ENCODE measurements at regions not wholly inside any gene's neighbourhood (a gene's known extent, or its start where the extent isn't known, plus 50 kb on each side); places are given as distances from the start of the nearest gene placed in this dataset.

DNA sequence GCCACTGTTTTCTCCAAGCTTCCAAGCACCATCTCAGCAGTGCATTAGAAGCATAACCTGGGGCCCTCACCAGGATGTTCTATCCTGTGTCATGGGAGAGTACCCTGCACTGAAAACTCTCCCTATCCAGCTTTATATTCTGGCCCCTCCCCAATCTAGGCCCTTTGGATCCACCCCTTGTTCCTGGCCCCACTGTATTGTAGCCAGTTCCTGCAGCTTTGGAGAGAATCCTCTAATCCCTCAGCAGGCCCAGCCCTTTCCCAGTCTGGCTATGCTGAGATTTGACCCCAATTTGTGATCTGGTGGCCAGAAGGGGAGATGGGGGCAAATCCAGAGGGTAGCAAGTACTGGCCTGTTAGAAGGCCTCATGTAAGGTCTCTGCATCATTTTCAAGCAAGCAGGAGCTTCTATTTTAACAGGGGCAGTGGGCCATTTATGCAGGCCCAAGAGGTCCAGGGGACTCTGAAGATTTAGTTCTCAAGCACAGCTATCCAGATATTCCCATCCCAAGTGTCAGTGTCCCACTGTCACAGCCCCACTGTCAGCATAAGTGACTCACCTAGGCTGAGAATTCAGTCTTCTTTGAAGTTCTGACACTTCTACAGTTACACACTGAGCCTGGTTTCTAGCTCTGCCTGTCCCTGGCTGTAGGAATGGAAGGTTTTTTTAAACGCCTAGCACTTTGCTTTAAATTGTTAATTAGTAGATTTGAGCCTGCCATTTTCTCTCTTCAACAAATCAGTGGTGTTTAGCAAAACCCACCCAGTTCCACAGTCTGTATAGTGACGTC, 589.5 kb upstream of the CADM1 start:
- no peak for DNase-seq

DNA sequence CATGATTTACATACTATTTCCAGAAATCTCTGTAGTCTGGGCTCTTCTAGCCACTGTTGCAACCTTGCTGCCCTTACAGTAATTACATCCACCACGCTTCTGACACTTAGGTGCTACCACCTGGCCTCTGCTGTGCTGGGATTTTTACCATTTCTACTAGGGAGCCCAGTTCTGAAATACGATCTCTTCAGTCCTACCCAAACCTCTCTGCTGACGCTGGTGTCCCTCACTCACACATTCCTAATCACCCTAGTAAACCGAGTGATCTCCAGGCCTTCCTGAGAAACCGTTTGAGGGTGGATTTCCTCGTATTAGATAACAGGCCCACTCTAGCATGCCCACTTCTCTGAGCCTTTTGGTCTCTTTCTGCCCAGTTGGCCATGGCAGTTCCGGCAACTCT, 588.9 kb upstream of the CADM1 start:
- DNase-seq: no peak

DNA sequence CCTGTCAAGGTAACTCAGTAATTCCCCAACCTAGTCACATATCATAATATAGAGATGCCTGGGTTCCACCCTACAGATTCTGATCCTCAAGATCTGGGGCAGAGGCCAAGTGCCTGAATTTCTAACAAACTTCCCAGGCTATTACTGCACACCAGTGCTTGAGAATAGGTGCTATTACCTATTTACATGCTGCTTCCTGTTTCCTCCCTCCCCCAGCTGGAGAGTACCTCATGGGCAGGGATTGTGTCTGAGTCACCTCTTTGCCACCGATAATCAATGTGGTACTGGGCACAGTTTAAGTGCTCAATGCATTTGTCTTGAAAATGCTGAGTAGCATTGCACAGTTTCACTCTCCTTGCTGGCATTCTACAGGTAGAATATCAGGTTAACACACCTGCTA, 582.2 kb upstream of the CADM1 start:
- DNase-seq: no peak

DNA sequence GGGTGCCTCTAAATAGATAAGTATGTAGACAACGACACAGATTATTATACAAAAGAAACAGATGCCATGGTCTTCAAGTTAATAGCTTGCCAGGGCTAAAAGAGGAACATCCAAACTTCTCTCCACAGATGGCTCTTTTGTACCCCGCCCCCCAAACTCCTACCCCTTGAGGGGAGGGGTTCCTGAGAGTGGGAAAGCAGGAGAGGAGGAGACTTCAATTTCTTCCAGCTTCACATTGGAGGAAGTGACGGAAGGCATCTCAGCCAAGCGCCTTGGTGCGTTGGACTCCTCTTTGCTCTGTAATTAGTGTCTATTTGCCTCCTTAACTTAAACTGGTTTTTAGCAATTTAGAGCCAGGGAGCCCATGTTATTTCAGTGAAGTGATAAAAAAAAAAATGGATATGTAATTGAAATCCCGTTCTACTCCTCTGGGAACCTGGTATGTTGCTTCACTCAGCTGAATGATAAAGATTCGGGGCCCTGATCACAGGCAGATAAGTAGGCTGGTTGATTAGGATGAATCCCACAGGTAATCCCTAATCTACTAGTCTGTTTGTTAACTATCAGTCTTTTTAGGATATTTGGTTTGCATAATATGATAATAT, 580.9 kb upstream of the CADM1 start:
- DNase-seq: no peak

DNA sequence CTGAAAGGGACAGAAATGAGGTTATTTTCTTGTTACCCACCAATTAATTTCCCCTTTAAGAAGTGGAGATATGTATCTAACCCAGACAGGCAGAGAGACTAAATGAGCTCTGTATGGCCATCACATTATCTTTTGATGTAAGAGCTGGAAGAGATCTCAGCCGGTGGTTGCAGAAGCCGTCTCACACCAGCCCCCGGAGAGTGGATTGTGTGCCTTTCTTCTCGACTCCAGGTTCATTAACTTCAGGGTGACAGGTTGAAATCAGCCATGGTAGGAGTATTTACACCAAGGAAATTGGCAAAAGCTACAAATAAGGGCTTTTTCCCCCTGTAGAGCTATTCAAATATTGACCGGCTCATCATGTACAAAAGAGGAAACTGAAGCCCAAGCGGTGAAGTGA, 580.3 kb upstream of the CADM1 start:
- DNase-seq: no peak

DNA sequence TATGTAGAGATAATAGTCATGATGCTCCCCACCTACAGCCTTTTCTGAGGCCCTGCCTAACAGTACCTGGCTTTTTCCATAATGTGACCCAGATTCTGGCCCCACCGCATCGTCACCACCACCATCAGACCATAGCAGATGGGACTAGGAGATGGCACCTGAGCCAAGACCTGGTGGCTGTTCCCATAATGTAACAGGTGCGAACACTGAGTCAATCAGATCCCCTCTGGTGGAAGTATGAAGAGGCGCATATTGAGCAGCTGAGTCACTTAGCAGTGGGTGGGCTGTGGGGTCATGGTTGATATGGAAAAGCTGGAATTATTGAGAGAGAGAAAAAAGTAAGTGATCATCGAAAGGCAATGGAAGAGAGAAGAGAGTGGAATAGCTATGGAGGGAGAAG, 578.0 kb upstream of the CADM1 start:
- DNase-seq: no peak

DNA sequence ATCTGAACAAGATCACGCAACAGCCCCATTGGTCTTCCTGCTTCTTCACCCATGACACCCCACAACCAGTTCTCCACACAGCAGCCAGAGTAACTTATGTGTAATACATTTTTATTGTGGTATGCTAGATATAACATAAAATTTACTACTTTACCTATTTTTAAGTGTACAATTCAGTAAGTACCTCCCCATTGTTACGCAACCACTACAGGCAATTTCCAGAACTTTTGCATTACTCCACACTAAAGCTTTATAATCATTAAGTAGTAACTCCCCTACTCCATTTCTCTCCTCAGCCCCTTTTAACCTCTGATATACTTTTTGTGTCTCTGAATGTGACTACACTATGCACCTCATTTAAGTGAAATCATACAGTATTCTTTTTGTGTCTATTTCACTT, 575.4 kb upstream of the CADM1 start:
- no peak for DNase-seq

DNA sequence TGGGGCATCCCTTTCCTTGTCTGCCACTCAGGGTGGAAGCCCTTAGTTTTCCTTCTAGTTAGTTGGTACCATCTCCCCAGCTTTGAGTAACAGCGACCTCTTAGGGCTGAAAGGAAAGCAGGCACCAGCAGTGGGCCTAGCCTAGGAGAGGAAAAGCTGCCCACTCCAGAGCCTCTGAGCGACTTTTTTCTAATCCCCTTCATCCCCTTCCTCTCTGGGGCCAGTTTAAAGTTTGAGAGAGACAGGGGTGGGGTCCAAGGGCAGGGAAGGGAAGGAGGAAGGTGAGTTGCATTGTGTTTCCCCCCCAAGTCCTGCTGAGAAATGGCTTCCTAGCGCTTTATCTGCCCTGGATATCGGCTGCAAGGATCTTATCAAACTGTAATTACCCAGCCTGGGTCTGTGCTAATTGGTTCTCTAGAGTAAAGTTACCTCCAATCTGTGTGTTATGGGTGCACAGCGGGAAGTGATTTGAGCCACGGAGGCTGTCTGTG, 573.9 kb upstream of the CADM1 start:
- no peak for DNase-seq

DNA sequence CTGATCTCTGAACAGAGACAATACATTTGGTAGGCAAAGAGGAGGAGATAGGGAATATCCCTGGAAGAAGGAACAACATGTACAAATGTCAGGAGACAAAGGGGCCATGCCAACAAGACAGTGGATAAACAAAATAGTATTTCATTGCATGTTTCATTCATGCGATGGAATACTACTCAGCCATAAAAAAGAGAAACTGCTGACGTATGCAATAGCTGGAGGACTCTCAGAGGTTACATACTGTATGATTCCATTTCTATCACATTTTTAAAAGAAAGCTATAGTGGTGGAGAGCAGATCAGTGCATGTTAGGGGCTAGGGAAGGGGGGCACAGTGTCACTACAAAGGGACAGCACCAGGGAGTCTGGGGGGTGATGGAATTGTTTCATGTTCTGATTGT, 572.9 kb upstream of the CADM1 start:
- no peak for DNase-seq

DNA sequence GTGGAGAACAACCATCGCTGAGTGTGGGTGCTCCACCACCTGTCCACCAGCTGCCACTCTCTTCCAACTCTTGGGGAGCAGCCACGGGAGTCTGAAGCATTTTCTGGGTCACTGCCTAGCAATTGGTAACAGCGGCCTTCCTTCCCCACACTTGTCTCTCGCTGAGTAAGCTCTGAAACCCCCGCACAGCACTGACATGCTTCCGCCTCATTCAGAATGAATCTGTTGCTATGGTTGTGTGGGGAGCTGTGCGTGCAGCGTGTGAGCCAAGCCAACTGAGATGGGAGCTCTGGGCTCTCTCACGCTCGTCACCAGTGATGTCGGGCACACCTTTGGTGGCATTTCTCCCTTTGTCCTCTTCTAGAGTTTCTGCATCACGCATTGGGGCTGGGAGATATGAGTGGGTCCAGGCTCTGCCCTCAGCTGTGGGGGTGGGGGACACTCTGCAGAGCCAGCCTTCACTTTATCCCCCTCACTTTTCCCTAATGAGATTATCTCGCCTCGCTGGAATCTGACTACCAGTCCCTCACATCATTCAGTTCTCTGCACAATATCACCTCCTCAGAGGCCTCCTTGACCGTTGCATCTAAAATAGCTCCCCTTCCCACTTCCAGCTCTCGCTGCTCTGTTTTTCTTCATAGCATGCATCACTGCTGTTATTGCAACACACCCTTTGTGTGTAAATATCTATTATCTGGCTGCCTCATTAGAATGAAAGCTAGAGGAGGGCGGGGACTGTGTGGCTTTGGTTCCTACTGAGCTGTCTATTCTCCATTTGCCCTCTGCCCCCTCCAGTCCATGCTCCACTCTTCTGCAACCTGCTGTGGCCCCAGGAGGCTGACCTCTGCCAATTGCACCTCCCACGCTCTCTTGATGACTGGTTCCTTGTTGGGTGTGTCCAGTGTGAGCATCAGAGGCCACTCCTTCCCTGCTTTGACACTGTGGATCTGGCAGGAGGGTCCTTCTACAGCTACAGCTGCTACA, 569.9 kb upstream of the CADM1 start:
- no peak for DNase-seq

DNA sequence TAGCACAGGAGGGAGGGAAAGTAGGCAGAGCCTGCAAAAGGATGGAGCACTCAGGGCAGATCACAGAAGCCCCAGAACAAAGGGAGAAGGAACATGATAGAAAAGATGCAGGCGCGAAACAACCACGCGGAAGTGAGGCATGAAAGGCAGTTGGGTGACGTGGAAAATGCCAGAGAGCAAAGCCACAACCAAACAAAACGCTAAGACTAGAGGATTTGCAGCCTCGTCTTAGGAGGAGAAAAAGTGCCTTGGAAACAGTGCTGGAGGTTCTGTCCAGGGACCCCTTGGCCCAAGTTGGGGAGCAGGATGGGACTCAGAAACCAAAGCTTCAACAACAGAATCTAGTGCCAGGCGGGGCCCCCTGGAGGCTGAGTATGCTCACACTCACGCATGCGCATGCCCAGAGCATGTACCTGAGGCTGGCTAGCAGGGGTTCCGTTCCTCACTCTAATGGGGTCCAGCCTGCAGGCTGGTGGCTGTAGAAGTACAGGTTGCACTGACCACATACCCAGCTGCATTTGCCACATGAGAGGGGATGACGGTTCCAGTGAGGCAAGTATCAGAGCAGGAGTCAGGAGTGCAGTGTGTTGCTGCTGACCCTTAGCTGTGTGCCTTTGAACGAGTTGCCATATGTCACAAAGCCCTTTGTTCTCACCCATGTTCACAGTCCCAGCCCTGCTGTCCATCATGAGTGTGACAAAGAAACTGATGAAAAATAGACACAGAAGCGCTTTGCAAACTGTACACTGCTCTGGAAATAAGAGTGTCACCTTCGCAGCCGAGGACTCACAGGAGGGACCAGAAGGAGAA, 568.6 kb upstream of the CADM1 start:
- DNase-seq: no peak

DNA sequence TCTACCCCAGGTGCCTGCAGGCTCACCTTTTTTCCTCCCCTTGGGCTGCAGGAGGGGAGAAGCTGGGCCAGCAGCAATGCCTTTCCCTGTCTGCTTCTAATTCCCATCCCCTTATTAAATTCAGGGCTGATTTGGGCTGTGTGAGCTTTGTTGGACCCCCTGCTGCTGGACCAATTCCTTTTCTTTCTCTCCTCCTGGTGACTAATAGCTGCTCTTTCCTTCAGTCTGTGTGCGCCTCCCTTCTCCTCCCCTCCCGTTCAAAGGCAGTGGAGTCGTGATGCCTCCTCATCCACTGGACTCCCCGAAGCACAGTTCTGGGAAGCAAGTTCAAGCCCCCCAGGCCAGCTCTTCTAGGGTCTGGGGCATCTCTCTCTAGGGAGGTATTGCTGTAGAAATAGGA, 567.9 kb upstream of the CADM1 start:
- DNase-seq: no peak

DNA sequence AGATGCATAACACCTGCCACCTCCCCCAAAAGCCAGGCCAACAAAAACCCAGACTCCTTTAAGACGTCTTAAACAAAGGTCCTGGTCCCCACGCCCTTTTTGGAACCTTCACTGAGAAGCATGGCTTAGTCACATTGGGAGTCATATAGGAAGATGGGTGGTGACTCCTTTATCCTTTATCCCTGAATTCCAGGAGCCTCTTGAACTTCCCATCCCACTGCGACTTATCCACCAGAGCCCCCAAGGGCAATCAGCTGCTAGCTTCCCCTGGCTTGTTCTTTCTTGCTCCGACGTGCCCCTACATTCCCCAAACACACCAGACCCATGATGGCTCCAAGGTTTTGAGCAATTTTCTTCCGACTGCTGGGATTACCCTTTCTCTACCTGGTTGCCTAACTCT, 567.0 kb upstream of the CADM1 start:
- no peak for DNase-seq

DNA sequence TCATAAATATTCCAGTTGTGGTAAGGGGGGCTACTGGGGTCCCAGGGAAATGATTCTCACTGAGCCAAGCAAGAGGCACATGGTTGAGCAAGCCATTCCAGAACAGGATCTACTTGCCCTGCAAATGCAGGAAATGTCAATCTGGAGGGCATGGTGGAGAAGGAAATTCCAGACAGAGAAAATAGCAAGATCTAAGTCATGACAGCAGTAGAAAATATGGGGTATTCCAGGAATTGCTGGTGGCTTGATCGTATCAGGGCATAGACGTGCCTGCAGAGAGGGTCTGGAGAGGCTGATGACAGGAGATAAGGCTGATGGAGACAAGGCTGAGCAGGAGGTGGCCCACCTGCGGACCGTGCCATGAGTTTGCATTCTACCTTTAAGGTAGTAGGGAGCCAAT, 566.3 kb upstream of the CADM1 start:
- DNase-seq: no peak

DNA sequence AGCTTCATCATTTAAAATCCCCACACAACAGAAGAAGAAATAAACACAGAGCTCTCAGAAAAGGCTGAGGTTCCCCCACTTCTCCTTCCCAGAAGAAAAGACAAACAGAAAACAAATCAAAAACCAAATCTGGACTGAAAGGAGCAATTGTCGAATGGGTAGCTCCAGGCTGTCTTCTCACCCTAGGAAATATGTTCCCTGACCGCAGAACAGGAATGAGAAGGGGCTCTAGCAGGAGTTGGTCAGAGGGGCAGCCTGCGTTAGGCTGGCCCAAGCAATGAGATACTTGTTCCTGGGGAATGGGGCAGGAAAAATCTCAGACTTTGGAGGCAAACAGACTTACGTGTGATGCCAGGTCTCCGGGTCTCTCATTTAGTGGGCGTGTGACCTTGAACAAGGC, 562.6 kb upstream of the CADM1 start:
- no peak for DNase-seq

DNA sequence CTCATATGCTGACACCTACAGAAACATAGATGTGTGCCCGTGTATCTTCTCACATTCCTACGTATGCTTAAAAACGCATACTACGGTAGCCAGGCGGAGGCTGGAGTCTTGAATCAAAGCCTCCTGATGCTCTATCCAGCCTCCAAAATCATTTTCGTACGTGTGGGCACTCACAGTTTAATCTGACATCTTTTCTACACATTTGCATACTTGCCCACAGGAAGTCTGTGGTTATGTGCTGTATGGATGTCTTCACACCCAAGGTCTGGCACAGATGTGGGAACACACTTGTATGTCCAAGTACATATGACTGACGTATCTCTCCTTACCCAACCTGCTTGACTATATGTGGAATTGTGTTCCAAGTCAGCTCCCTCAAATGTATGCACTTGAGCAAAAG, 561.8 kb upstream of the CADM1 start:
- DNase-seq: no peak

DNA sequence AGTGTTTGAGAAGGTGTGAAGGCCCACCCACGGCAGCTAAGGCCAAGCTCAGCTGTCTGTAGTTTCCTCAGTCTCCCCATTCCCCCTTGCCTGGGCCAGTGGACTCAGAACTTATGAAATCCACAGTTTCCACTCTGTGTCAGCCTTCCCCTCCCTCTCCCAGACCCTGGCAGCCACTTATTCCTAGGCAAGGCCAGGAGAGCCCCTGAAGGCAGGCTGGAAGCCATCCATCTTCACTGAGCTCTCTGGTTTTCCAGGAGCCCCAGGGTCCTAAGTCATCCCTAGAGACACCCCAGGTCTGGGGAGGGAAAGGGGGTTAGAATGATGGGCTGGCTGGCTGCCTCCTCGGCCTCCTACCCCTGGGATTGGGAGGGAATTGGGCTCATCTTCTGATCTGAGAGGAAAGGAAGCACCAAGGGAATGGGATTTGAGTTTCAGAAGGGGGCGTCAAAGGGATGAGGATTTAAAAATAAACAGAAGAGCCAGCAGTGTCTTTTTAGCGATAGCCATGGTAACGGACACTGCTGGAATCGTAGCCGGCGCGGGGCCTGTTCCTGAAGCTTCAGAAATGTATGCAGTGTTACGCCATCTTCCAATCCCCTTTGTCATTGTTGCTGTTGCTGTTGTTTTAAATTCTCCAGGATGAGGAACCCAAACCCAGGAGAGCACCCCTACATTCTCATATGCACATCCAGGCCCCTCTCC, 561.1 kb upstream of the CADM1 start:
- no peak for DNase-seq

DNA sequence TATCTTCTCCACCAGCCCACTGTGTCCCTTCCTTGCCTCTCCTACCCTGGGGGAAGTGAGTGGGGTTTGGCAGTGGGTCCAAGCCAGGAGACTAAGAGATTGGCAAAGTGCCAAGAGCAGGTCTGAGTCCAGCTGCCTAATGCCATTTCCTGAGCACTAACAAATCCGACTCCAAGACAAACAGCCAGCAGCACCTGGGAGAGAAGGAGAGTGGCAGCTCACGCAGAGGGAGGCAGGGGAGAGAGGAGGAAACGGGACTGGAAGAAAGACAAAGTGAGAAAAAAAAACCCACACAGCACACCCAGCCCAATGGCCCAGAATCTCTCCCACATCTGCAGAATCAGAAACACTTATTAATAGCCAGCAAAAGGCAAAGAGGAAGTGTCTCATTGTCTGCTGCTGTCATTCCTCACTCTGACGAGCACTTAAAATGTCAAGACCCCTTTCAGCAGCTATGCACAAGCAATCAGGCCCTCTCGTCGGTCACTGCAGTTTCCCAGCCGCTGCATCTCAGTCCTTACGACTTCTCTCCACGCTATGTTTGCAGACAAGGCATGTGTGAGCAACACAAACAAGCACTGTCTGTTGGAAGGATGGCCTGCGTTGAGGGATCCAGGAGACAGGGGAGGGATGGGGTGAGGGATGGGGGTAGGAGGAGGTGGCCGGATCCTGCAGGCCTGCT, 558.4 kb upstream of the CADM1 start:
- DNase-seq: no peak

DNA sequence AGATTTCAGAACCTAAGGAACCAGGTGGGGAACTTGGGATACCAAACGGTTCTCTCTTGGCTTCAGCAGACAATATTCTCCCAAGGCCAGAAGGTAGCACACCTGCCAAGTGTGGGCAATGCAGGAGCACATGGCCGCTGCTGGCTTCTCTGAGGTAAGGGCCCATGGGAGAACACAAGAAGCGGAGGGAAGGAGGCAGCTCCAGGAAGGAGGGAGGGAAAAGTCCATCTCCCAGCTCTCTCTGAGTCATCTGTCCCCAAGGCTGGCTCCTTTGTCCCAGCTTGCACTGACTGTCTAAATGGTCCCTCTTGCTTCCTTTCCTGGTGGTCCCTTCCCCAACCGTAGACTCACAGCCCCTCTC, 557.9 kb upstream of the CADM1 start:
- DNase-seq: no peak

DNA sequence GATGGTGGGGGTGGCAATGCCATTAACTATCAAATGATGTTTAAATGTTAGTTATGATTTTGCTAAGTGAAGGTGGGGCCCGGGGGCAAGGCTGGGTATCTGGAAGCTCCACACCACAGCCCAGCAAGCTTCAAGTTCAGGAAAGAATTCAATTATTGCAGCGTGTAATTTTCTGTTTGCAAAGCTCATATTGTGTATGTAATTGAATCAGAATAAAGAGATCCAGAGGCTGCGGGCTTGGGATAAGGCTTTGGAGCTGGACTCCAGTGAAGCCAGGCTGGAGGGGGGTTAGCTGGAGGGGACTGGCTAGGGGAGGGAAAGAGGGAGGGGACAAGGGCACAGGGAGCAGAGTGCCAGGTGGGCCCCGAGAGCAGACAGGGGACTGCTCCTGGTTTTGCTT, 557.1 kb upstream of the CADM1 start:
- DNase-seq: no peak

DNA sequence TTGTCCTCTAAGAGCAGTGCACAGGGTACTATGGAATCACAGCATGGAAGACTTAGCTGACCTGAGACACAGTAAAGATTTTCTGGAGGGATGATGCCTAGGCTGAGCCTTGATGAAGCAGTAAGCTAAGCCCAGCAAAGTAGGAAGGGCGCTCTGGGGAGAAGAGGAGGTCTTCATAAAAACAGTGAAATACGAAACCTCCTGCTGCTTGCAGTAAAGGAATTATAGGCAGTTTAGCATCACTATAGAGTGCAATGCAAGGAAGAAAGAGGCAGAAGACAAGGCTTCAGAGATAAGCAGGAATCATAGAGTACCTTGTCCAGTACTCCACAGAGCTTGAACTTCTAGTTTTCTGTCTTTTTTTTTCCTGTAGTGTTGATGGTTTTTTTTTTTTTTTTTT, 555.7 kb upstream of the CADM1 start:
- no peak for DNase-seq

DNA sequence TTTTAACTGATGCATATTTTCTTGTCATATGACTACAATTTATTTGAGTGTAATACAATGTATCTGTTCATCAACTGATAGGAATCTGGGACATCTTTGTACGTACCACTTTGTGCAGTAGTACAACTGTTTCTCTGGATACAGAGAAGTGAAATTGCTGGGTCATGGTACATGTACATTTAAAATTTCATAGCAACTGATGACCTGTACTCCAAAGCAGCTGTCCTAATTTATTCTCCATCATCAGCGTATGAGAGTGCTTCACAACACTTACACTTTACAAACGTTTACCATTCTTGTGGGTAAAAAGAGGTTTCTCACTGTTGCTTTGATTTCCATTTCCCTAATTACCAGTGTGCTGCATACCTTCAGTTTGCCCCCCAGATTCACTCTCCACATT, 552.8 kb upstream of the CADM1 start:
- DNase-seq: no peak

Measured in activated CD4-positive, alpha-beta T cell treated with anti-CD3 and anti-CD28 coated beads, Interleukin-2, amount 50 U/mL, for 4 hours (primary cell).